CD4-positive, alpha-beta memory T cell (primary cell): ENCODE measurements at regions not wholly inside any gene's neighbourhood (a gene's known extent, or its start where the extent isn't known, plus 50 kb on each side); places are given as distances from the start of the nearest gene placed in this dataset.

Source experiments
- CTCF ChIA-PET: fragments of 350-600 bp; sonication (Branson Sonifier 250); formaldehyde crosslinking; loops from one replicate; lab custom pipeline; 2021; ENCODE audit warnings: inconsistent platforms; ENCODE audit not compliant: partially characterized antibody; lab: Charles Lee
- POLR2A ChIA-PET: fragments of 350-600 bp; sonication (Branson Sonifier 250); formaldehyde crosslinking; loops from one replicate; lab custom pipeline; 2021; ENCODE audit not compliant: partially characterized antibody; lab: Charles Lee
- DNase-seq, 5 donors: peaks; one replicate each; pipeline versions ENCODE4 v3.0.0 to v3.0.0-alpha.2; 2020 to 2022; ENCODE audit warnings: mixed read lengths in 1 of 5
- H3K27ac ChIP-seq: one replicate; pipeline ENCODE4 v1.7.0; 2013; ENCODE audit warnings: low read depth, low read length
- H3K27me3 ChIP-seq: 2 replicates; pipeline ENCODE4 v1.7.0; 2013; ENCODE audit warnings: mild to moderate bottlenecking, low read length, moderate library complexity; ENCODE audit not compliant: insufficient read depth
- H3K36me3 ChIP-seq: 2 replicates; pipeline ENCODE4 v1.7.0; 2013; ENCODE audit warnings: mild to moderate bottlenecking, low read length, moderate library complexity; ENCODE audit not compliant: insufficient read depth
- H3K4me1 ChIP-seq: 2 replicates; pipeline ENCODE4 v1.7.0; 2013; ENCODE audit warnings: mild to moderate bottlenecking, low read length, moderate library complexity; ENCODE audit not compliant: insufficient read depth
- H3K4me3 ChIP-seq, 2 donors: one replicate each; pipeline ENCODE4 v1.7.0; 2013; ENCODE audit warnings: low read length in 2 of 2, mild to moderate bottlenecking in 1 of 2
- H3K9me3 ChIP-seq, 2 donors: one replicate each; pipeline ENCODE4 v1.7.0; 2013; ENCODE audit warnings: low read length in 2 of 2, control low read depth in 1 of 2; ENCODE audit not compliant: control insufficient read depth in 1 of 2
- H3K27ac Mint-ChIP-seq, 7 donors: one replicate each; pipeline ENCODE4 v1.8.0; 2020 to 2021; ENCODE audit warnings: mixed read lengths in 7 of 7, mild to moderate bottlenecking in 6 of 7, inconsistent platforms in 3 of 7, moderate library complexity in 3 of 7
- H3K27me3 Mint-ChIP-seq, 2 donors: one replicate each; pipeline ENCODE4 v1.8.0; 2020 to 2021; ENCODE audit warnings: mixed read lengths in 2 of 2
- H3K36me3 Mint-ChIP-seq, 2 donors: one replicate each; pipeline ENCODE4 v1.8.0; 2020 to 2021; ENCODE audit warnings: mixed read lengths in 2 of 2, inconsistent platforms in 1 of 2, mild to moderate bottlenecking in 1 of 2
- H3K4me1 Mint-ChIP-seq, 4 donors: one replicate each; pipeline ENCODE4 v1.8.0; 2020 to 2021; ENCODE audit warnings: mixed read lengths in 4 of 4, mild to moderate bottlenecking in 1 of 4
- H3K4me3 Mint-ChIP-seq, 8 donors: one replicate each; pipeline ENCODE4 v1.8.0; 2020 to 2021; ENCODE audit warnings: mixed read lengths in 8 of 8, mild to moderate bottlenecking in 7 of 8, moderate library complexity in 6 of 8, inconsistent platforms in 3 of 8
- H3K9me3 Mint-ChIP-seq, 8 donors: one replicate each; pipeline ENCODE4 v1.8.0; 2020 to 2021; ENCODE audit warnings: mixed read lengths in 8 of 8, mild to moderate bottlenecking in 5 of 8, inconsistent platforms in 3 of 8, moderate library complexity in 1 of 8
- intact Hi-C: fragments of 100-400 bp; cut with micrococcal nuclease; formaldehyde crosslinking; loops from one replicate; pipeline ENCODE4 v1.15.1; 2023

- POLR2A ChIA-PET = no interaction called here
These were observed 59.9 kb upstream of the RCN1 start for GRCh38 chr11:32030875-32031503.

DNA sequence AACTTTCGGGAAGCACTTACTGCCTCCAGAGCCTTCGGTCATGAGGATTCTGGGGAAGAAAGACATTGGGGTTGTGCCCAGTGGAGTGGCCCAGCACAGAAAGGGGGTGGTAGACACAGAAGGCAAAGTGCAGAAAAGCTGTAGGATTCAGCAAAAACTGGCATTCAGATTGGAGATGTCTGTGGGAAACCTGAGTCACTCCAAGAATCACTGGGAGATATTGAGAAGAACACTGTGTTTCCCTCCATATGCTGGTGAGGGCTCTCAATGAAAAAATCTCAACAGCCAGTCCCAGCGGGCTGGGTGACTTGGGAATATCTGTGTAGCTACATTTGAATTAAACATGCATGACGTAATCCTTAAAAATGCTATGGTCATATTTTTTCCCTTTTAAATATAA lies 61.2 kb upstream of the RCN1 start:
- H3K27me3 ChIP-seq = no peaks in the 10 kb centered on the region
- Mint-ChIP-seq H3K4me3 (no peak overlapping the region), H3K36me3 (no peaks in the 10 kb centered on the region), H3K4me1 (peaks cover 0 to 5% (median 3%) of the 10 kb centered on the region in 4 donors), H3K9me3 (peaks cover 0 to 1% (median 0%) of the 10 kb centered on the region in 8 donors), H3K27me3 (peaks cover 11 to 20% of the 10 kb centered on the region in 2 donors), H3K27ac (no peak overlapping the region)
- H3K4me1 ChIP-seq = no peaks in the 10 kb centered on the region
- ChIA-PET CTCF (interaction anchor here (0.6 to 1.5 kb wide), 2 partner anchors 20 to 23 kb away, joined by 3 to 5 read pairs; no protein-coding TSS in a partner anchor), POLR2A (no interaction called here)
- H3K27ac ChIP-seq = no peak overlapping the region
- no peaks in the 10 kb centered on the region for H3K9me3 ChIP-seq
- no peak overlapping the region for H3K4me3 ChIP-seq
- intact Hi-C loops = no loop called here
- DNase-seq = no peak
- H3K36me3 ChIP-seq = no peaks in the 10 kb centered on the region

More at GRCh38 chr11:32030875-32031503, 59.9 kb upstream of the RCN1 start:
- H3K27me3 Mint-ChIP-seq = peaks cover 11 to 20% of the 10 kb centered on the region in 2 donors
- H3K27ac Mint-ChIP-seq = no peak overlapping the region
- no peak overlapping the region for H3K27ac ChIP-seq
- no peak overlapping the region for H3K4me3 Mint-ChIP-seq
- DNase-seq = no peak
- CTCF ChIA-PET = no interaction called here
- intact Hi-C loops = no loop called here
- no peak overlapping the region for H3K4me3 ChIP-seq
- H3K36me3 Mint-ChIP-seq = no peaks in the 10 kb centered on the region
- peaks cover 0 to 1% (median 0%) of the 10 kb centered on the region in 8 donors for H3K9me3 Mint-ChIP-seq
- H3K36me3 ChIP-seq = no peaks in the 10 kb centered on the region
- H3K4me1 Mint-ChIP-seq = peaks cover 0 to 5% (median 3%) of the 10 kb centered on the region in 4 donors
- no peaks in the 10 kb centered on the region for H3K4me1 ChIP-seq
- H3K9me3 ChIP-seq = no peaks in the 10 kb centered on the region
- no peaks in the 10 kb centered on the region for H3K27me3 ChIP-seq

DNA sequence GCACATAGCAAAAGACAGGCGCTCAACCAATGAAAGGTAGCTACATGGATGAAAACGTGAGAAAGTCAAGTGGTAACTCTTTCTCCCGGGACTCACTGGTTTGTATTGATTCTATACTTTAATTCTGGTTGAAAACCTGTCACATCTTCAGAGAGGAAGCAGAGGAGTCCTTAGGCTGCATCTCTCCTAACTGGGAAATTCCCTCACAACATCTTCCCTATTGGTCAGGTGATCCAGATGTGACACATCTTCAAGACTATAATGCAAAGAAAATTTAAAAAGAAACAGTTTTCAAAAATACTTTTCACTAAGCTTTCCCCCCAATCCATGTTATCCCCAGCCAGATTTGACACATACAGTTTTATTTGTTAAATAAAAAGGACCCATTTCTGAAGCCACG lies 62.7 kb upstream of the RCN1 start:
- POLR2A ChIA-PET = no interaction called here
- Mint-ChIP-seq H3K4me3 (no peak overlapping the region), H3K27ac (no peak overlapping the region), H3K36me3 (no peaks in the 10 kb centered on the region), H3K4me1 (peaks cover 0 to 5% (median 3%) of the 10 kb centered on the region in 4 donors), H3K9me3 (peaks cover 0 to 2% (median 0%) of the 10 kb centered on the region in 8 donors), H3K27me3 (peaks cover 14 to 20% of the 10 kb centered on the region in 2 donors)
- Histone ChIP-seq H3K4me1 (no peaks in the 10 kb centered on the region), H3K9me3 (no peaks in the 10 kb centered on the region), H3K36me3 (no peaks in the 10 kb centered on the region), H3K4me3 (no peak overlapping the region), H3K27ac (no peak overlapping the region), H3K27me3 (no peaks in the 10 kb centered on the region)
- DNase-seq = no peak
- CTCF ChIA-PET = interaction anchor here (1.5 kb wide), 1 partner anchor 24 kb away, joined by 5 read pairs; no protein-coding TSS in a partner anchor
- intact Hi-C loops = no loop called here

DNA sequence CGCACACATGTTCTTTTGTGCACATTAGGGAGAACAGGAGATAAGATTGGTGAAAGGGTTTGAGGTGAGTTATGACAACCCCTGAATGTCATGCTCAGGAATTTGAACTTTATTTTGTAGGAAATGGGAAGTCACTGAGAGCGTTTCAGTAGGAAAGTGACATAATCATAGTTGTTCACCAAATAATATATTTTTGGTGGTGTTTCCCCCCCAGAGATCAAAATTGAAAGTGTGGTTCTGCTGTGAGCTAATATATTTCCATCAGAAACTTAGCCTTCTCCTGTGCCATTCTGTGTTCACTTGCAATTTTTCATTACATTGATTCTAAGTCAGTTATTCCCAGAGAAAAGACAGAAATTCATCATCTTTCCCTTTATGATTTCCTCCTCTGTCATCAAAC lies 64.1 kb upstream of the RCN1 start:
- Mint-ChIP-seq H3K27ac (no peak overlapping the region), H3K36me3 (no peaks in the 10 kb centered on the region), H3K4me1 (no peaks in the 10 kb centered on the region), H3K27me3 (peaks cover 14 to 17% of the 10 kb centered on the region in 2 donors), H3K4me3 (no peak overlapping the region), H3K9me3 (peaks cover 0 to 2% (median 0%) of the 10 kb centered on the region in 8 donors)
- ChIA-PET POLR2A (no interaction called here), CTCF (interaction anchor here (0.9 to 1.4 kb wide), 3 partner anchors 17 to 69 kb away, joined by 3 read pairs; no protein-coding TSS in a partner anchor)
- intact Hi-C loops = no loop called here
- Histone ChIP-seq H3K4me1 (no peaks in the 10 kb centered on the region), H3K4me3 (no peak overlapping the region), H3K27me3 (no peaks in the 10 kb centered on the region), H3K9me3 (no peaks in the 10 kb centered on the region), H3K27ac (no peak overlapping the region), H3K36me3 (no peaks in the 10 kb centered on the region)
- DNase-seq = no peak

DNA sequence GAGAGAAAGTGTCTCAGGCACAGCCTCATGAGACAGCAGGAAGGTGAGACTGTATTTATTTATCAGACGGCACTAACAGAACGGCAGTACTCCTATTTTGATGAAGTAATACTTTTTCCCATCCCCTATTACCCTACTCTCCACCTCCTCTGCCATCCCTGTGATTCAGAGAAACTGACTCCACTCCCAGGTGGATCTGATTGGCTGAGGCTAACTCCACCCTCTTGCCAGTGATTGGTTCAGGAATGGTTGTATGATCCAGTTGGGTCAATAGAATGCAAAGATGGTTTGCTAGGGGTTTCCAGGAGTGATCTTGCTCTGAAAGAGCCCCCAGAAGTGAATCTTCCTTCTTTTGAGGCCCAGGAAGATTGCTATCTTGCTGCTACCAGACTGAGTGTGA lies 65.9 kb upstream of the RCN1 start:
- Histone ChIP-seq H3K9me3 (no peaks in the 10 kb centered on the region), H3K27me3 (no peaks in the 10 kb centered on the region), H3K4me1 (no peaks in the 10 kb centered on the region), H3K4me3 (no peak overlapping the region), H3K27ac (no peak overlapping the region), H3K36me3 (no peaks in the 10 kb centered on the region)
- no peak for DNase-seq
- no peak overlapping the region for H3K27ac Mint-ChIP-seq
- intact Hi-C loops = no loop called here
- POLR2A ChIA-PET = no interaction called here
- H3K27me3 Mint-ChIP-seq = peaks cover 10% of the 10 kb centered on the region in 2 donors
- H3K4me3 Mint-ChIP-seq = no peak overlapping the region
- H3K9me3 Mint-ChIP-seq = peaks cover 0 to 4% (median under 1%) of the 10 kb centered on the region in 8 donors
- no peaks in the 10 kb centered on the region for H3K36me3 Mint-ChIP-seq
- no peaks in the 10 kb centered on the region for H3K4me1 Mint-ChIP-seq
- CTCF ChIA-PET = interaction anchor here (1.4 kb wide), 1 partner anchor 26 kb away, joined by 3 read pairs; no protein-coding TSS in a partner anchor

- H3K4me3 Mint-ChIP-seq = no peak overlapping the region
- H3K27me3 ChIP-seq = no peaks in the 10 kb centered on the region
- no peaks in the 10 kb centered on the region for H3K4me1 Mint-ChIP-seq
- no peaks in the 10 kb centered on the region for H3K36me3 Mint-ChIP-seq
- POLR2A ChIA-PET = no interaction called here
- H3K4me3 ChIP-seq = no peak overlapping the region
- peaks cover 0 to 4% (median under 1%) of the 10 kb centered on the region in 8 donors for H3K9me3 Mint-ChIP-seq
- H3K27ac ChIP-seq = no peak overlapping the region
- H3K4me1 ChIP-seq = no peaks in the 10 kb centered on the region
- no peaks in the 10 kb centered on the region for H3K9me3 ChIP-seq
- intact Hi-C loops = no loop called here
- no peaks in the 10 kb centered on the region for H3K36me3 ChIP-seq
- DNase-seq = no peak
- peaks cover 10 to 12% of the 10 kb centered on the region in 2 donors for H3K27me3 Mint-ChIP-seq
- H3K27ac Mint-ChIP-seq = no peak overlapping the region
- CTCF ChIA-PET = no interaction called here
These were observed 67.2 kb upstream of the RCN1 start for GRCh38 chr11:32023370-32024305.

- Histone ChIP-seq H3K36me3 (no peaks in the 10 kb centered on the region), H3K4me3 (no peak overlapping the region), H3K9me3 (no peaks in the 10 kb centered on the region), H3K27ac (no peak overlapping the region), H3K4me1 (no peaks in the 10 kb centered on the region), H3K27me3 (no peaks in the 10 kb centered on the region)
- DNase-seq = no peak
- Mint-ChIP-seq H3K4me1 (no peaks in the 10 kb centered on the region), H3K9me3 (peaks cover 0 to 4% (median 0%) of the 10 kb centered on the region in 8 donors), H3K27ac (no peak overlapping the region), H3K27me3 (peaks cover 9 to 16% of the 10 kb centered on the region in 2 donors), H3K4me3 (no peak overlapping the region), H3K36me3 (no peaks in the 10 kb centered on the region)
- ChIA-PET POLR2A (no interaction called here), CTCF (no interaction called here)
- intact Hi-C loops = no loop called here
These were observed 72.2 kb upstream of the RCN1 start for GRCh38 chr11:32018672-32019071.
